ENCODE measurements at regions not wholly inside any gene's neighbourhood (a gene's known extent, or its start where the extent isn't known, plus 50 kb on each side); places are given as distances from the start of the nearest gene placed in this dataset.

DNA sequence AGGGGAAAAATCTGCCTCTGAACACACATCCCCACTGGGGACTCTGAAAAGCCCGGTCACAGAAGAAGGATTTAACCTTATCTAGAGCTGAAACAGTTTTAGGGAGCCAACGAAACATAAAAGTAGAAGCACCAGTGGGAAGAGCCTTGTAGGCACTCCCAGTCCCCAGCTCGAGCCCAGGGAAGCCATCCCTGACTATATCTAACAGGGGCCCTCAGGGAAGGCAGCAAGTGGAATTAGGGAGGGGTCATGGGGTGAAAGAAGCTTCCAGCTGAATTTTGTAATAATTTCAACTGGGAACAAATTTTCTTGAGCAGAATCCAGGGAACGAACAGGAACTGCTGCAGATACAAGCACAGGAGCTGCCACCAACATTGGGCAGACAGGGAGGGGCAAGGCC, 127.8 kb downstream of the BMP4 start:
- H3K27ac Mint-ChIP-seq (ENCODE audit: unreplicated experiment), result no peak overlapping the region
- TF ChIP-seq, protein P1, sequence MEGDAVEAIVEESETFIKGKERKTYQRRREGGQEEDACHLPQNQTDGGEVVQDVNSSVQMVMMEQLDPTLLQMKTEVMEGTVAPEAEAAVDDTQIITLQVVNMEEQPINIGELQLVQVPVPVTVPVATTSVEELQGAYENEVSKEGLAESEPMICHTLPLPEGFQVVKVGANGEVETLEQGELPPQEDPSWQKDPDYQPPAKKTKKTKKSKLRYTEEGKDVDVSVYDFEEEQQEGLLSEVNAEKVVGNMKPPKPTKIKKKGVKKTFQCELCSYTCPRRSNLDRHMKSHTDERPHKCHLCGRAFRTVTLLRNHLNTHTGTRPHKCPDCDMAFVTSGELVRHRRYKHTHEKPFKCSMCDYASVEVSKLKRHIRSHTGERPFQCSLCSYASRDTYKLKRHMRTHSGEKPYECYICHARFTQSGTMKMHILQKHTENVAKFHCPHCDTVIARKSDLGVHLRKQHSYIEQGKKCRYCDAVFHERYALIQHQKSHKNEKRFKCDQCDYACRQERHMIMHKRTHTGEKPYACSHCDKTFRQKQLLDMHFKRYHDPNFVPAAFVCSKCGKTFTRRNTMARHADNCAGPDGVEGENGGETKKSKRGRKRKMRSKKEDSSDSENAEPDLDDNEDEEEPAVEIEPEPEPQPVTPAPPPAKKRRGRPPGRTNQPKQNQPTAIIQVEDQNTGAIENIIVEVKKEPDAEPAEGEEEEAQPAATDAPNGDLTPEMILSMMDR (IDR thresholded peaks at IDR 0.05; ENCODE audit: unreplicated experiment), result no peak
- H3K4me1 Mint-ChIP-seq (ENCODE audit: unreplicated experiment), result peaks cover 3% of the 10 kb centered on the region
- H3K4me3 Mint-ChIP-seq (ENCODE audit: unreplicated experiment), result no peak overlapping the region
- no peaks in the 10 kb centered on the region for H3K9me3 Mint-ChIP-seq (ENCODE audit: unreplicated experiment)
- no peaks in the 10 kb centered on the region for H3K36me3 Mint-ChIP-seq (ENCODE audit: low read depth, unreplicated experiment)
- H3K27me3 Mint-ChIP-seq (ENCODE audit: unreplicated experiment), result no peaks in the 10 kb centered on the region
- DNase-seq (ENCODE audit: low spot score), result no peak

DNA sequence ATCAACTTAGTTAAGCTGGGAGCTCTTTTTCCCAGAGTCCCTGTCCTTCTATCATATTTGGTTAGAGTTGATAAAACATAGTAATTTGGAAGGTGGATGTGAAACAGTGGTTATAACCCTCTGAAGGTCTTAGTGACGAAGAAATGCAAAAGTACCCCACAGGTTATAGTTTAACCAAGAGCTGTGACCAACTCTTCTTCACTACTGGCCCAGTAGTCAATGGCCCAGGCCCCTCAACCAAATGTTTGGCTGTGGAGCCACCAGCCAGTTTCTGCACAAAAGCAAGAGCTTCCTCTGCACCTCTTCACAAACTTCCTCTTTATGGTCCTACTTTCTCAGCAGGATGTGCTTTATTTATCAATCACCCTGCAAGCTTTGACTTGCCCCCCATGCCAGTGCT, 132.6 kb downstream of the BMP4 start:
- no peak overlapping the region for H3K4me3 Mint-ChIP-seq (ENCODE audit: unreplicated experiment)
- no peaks in the 10 kb centered on the region for H3K27me3 Mint-ChIP-seq (ENCODE audit: unreplicated experiment)
- TF ChIP-seq, protein P1 (IDR thresholded peaks at IDR 0.05; ENCODE audit: unreplicated experiment), result no peak
- no peaks in the 10 kb centered on the region for H3K36me3 Mint-ChIP-seq (ENCODE audit: low read depth, unreplicated experiment)
- H3K4me1 Mint-ChIP-seq (ENCODE audit: unreplicated experiment), result peaks cover 3% of the 10 kb centered on the region
- DNase-seq (ENCODE audit: low spot score), result no peak
- H3K27ac Mint-ChIP-seq (ENCODE audit: unreplicated experiment), result no peak overlapping the region
- H3K9me3 Mint-ChIP-seq (ENCODE audit: unreplicated experiment), result no peaks in the 10 kb centered on the region

DNA sequence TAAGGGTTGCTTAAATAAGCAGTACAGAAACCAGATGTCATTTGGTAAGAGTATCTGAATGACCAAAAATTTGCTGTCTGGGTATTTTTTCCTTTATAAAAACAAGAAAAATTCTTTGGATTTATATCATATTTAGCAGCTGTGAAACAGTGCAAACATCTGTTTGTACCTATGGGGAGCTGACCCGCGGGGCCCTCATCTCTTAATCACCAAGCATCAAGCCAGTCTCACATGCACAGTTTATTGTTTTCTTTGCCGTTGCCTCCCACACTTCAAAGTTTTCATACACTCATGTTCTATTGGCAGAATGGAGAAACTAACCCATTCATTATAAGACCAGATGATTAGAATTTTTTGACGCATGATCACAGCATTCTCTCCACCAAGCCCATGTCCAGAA, 142.2 kb downstream of the BMP4 start:
- no peak for DNase-seq (ENCODE audit: low spot score)
- Mint-ChIP-seq H3K9me3 (ENCODE audit: unreplicated experiment) (no peaks in the 10 kb centered on the region), H3K27me3 (ENCODE audit: unreplicated experiment) (no peaks in the 10 kb centered on the region), H3K4me3 (ENCODE audit: unreplicated experiment) (no peak overlapping the region), H3K27ac (ENCODE audit: unreplicated experiment) (no peak overlapping the region), H3K4me1 (ENCODE audit: unreplicated experiment) (peaks cover 3% of the 10 kb centered on the region), H3K36me3 (ENCODE audit: low read depth, unreplicated experiment) (no peaks in the 10 kb centered on the region)
- TF ChIP-seq, protein P1 (IDR thresholded peaks at IDR 0.05; ENCODE audit: unreplicated experiment), result no peak

DNA sequence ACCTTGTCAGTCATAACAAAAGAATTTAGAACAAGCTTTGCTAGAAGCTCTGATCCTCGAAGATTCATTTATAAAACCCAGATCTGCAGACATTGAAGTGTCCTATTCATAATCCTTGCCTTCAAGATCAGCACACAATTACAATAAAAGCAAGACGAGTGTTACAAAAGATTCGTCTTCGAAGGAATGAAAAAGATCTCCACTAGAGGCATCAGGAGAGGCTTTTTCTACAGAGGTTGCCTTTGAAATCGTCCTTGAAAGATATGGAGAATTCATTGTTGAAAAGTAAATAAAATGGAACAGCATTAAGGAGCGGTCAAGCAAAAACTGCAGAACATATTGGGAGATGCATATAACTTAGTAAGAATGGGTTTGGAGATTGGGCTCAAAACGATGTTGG, 146.4 kb downstream of the BMP4 start:
- no peak overlapping the region for H3K4me3 Mint-ChIP-seq (ENCODE audit: unreplicated experiment)
- H3K4me1 Mint-ChIP-seq (ENCODE audit: unreplicated experiment), result peaks cover 3% of the 10 kb centered on the region
- no peak for DNase-seq (ENCODE audit: low spot score)
- H3K27ac Mint-ChIP-seq (ENCODE audit: unreplicated experiment), result no peak overlapping the region
- no peaks in the 10 kb centered on the region for H3K36me3 Mint-ChIP-seq (ENCODE audit: low read depth, unreplicated experiment)
- no peaks in the 10 kb centered on the region for H3K9me3 Mint-ChIP-seq (ENCODE audit: unreplicated experiment)
- TF ChIP-seq, protein P1 (IDR thresholded peaks at IDR 0.05; ENCODE audit: unreplicated experiment), result no peak
- H3K27me3 Mint-ChIP-seq (ENCODE audit: unreplicated experiment), result no peaks in the 10 kb centered on the region

DNA sequence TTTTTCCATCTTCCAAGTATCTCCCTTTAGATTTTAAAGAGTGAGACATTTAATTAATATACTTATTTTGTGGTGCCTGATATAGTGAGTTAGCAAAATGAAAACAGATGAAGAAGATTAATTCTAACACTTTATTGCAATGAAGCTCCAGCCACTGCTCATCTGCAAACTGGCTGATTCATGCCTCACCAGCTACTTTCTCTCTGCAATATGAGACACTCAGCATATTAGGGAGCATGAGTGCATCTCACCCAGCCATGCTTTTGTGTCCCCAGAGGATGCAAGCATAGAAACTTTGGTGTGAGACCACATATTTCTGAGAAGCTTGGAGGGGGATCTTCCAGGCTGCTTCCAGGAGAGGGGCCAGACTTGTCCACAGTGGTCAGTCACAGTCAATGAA, 148.6 kb downstream of the BMP4 start:
- Mint-ChIP-seq H3K27ac (ENCODE audit: unreplicated experiment) (no peak overlapping the region), H3K9me3 (ENCODE audit: unreplicated experiment) (no peaks in the 10 kb centered on the region), H3K4me1 (ENCODE audit: unreplicated experiment) (peaks cover 2% of the 10 kb centered on the region), H3K36me3 (ENCODE audit: low read depth, unreplicated experiment) (no peaks in the 10 kb centered on the region), H3K4me3 (ENCODE audit: unreplicated experiment) (no peak overlapping the region), H3K27me3 (ENCODE audit: unreplicated experiment) (no peaks in the 10 kb centered on the region)
- TF ChIP-seq, protein P1 (IDR thresholded peaks at IDR 0.05; ENCODE audit: unreplicated experiment), result no peak
- no peak for DNase-seq (ENCODE audit: low spot score)

Data from endothelial cell (in vitro differentiated cells).